ENCODE measurements at regions not wholly inside any gene's neighbourhood (a gene's known extent, or its start where the extent isn't known, plus 50 kb on each side); places are given as distances from the start of the nearest gene placed in this dataset.

DNA sequence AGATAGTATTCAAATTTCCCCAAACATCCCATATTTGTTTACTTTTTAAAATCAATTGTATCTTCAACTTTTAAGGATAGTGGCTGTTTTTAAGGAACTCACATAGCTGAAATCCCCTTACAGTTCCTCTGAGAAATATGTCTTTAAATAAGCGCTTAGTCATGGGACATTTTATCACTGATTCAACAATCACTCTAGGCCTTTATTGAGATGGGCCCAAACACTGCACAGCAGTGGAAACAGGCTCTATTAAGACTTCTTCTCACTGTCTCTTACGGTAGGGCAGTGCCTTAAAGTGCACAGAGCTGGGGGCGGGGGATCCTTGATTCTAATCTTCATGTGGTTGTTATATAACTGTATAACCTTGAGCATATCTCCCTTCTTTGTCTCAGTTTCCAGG, 59.8 kb upstream of the RREB1 start (continued):
- TF ChIP-seq, protein P1, sequence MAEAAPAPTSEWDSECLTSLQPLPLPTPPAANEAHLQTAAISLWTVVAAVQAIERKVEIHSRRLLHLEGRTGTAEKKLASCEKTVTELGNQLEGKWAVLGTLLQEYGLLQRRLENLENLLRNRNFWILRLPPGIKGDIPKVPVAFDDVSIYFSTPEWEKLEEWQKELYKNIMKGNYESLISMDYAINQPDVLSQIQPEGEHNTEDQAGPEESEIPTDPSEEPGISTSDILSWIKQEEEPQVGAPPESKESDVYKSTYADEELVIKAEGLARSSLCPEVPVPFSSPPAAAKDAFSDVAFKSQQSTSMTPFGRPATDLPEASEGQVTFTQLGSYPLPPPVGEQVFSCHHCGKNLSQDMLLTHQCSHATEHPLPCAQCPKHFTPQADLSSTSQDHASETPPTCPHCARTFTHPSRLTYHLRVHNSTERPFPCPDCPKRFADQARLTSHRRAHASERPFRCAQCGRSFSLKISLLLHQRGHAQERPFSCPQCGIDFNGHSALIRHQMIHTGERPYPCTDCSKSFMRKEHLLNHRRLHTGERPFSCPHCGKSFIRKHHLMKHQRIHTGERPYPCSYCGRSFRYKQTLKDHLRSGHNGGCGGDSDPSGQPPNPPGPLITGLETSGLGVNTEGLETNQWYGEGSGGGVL (CRISPR knock-in tag; IDR thresholded peaks at IDR 0.05), result no peak
- TF ChIP-seq WHSC1 (IDR thresholded peaks at IDR 0.05; ENCODE audit: low read length), result no peak
- TF ChIP-seq DNMT1 (IDR thresholded peaks at IDR 0.05), result no peak
- no peak for TF ChIP-seq SREBF1 (IDR thresholded peaks at IDR 0.05; ENCODE audit: borderline replicate concordance, low read depth, low read length)
- TF ChIP-seq NFIX (CRISPR knock-in tag; IDR thresholded peaks at IDR 0.05; ENCODE audit: low read depth), result no peak
- TF ChIP-seq MAFF (IDR thresholded peaks at IDR 0.05; ENCODE audit: low read length), result peak; percentile 83
- TF ChIP-seq SMARCB1 (IDR thresholded peaks at IDR 0.05; ENCODE audit: insufficient read length, low read depth), result peak; percentile 76
- no peak for TF ChIP-seq NFATC3 (IDR thresholded peaks at IDR 0.05)
- peak; percentile 49; the same call in 1 of the 2 replicates for TF ChIP-seq RFX5 (IDR thresholded peaks at IDR 0.05; ENCODE audit: low read depth, low read length)
- no peak for TF ChIP-seq MCM7 (IDR thresholded peaks at IDR 0.05)
- TF ChIP-seq HDAC6 (IDR thresholded peaks at IDR 0.05; ENCODE audit: low read depth, low read length), result no peak
- TF ChIP-seq ZNF316 (IDR thresholded peaks at IDR 0.05), result peak; percentile 93
- no peak for TF ChIP-seq PTRF (tag; IDR thresholded peaks at IDR 0.05)
- peak; percentile 88 for TF ChIP-seq MAFG (tag; conservative IDR thresholded peaks at IDR 0.05)
- no peak for TF ChIP-seq ZNF143 (CRISPR knock-in tag; IDR thresholded peaks at IDR 0.05)
- TF ChIP-seq CTBP1 (IDR thresholded peaks at IDR 0.05; ENCODE audit: borderline replicate concordance), result peak; percentile 61; the same call in 1 of the 2 replicates
- TF ChIP-seq LEF1 (IDR thresholded peaks at IDR 0.05), result peak; percentile 67; the same call in 1 of the 2 replicates
- no peak for TF ChIP-seq FOXJ2 (tag; IDR thresholded peaks at IDR 0.05)
- no peak for TF ChIP-seq SLC30A9 (CRISPR knock-in tag; IDR thresholded peaks at IDR 0.05)
- TF ChIP-seq, protein P2, sequence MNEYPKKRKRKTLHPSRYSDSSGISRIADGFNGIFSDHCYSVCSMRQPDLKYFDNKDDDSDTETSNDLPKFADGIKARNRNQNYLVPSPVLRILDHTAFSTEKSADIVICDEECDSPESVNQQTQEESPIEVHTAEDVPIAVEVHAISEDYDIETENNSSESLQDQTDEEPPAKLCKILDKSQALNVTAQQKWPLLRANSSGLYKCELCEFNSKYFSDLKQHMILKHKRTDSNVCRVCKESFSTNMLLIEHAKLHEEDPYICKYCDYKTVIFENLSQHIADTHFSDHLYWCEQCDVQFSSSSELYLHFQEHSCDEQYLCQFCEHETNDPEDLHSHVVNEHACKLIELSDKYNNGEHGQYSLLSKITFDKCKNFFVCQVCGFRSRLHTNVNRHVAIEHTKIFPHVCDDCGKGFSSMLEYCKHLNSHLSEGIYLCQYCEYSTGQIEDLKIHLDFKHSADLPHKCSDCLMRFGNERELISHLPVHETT (CRISPR knock-in tag; conservative IDR thresholded peaks at IDR 0.05 in 1 of 2, IDR thresholded peaks at IDR 0.05 in 1 of 2), result no peak
- TF ChIP-seq NFE2L1 (tag; IDR thresholded peaks at IDR 0.05; ENCODE audit: borderline replicate concordance, low read depth), result peak; percentile 56; the same call in 1 of the 2 replicates
- no peak for TF ChIP-seq ZNF76 (CRISPR knock-in tag; IDR thresholded peaks at IDR 0.05; ENCODE audit: borderline replicate concordance)
- TF ChIP-seq RB1 (IDR thresholded peaks at IDR 0.05; ENCODE audit: low read depth), result no peak
- TF ChIP-seq TAF7 (tag; IDR thresholded peaks at IDR 0.05), result no peak
- no peak for TF ChIP-seq CTCFL (IDR thresholded peaks at IDR 0.05; ENCODE audit: borderline replicate concordance, insufficient read depth, low read depth, low read length, poor library complexity, severe bottlenecking)
- no peak; the same call in 1 of the 2 replicates for TF ChIP-seq NBN (IDR thresholded peaks at IDR 0.05; ENCODE audit: low read depth)
- TF ChIP-seq DPF2 (IDR thresholded peaks at IDR 0.05), result peak; percentile 76
- TF ChIP-seq SMAD4 (CRISPR knock-in tag; conservative IDR thresholded peaks at IDR 0.05), result peak; percentile 52; the same call in 1 of the 2 replicates

All from K562 (cell line).